Spleen (tissue), 11 donors: ENCODE measurements at regions not wholly inside any gene's neighbourhood (a gene's known extent, or its start where the extent isn't known, plus 50 kb on each side); places are given as distances from the start of the nearest gene placed in this dataset.
"Not testable (repeated sequence)": the region's sequence is repeated elsewhere in the genome, so short reads cannot be mapped to it uniquely, and the experiment has no call there.

Experiments used
- DNase-seq: peaks from one replicate; pipeline ENCODE4 v3.0.0-alpha.2; 2020
- H3K27ac ChIP-seq, 8 donors: fragments of 200-600 bp; sonication (generic) in 7 of 8; 1 replicate in 4 of 8; 2 replicates in 4 of 8; pipeline versions ENCODE4 v1.5.0 to v1.8.0; 2016 to 2021; ENCODE audit warnings: inconsistent platforms in 4 of 8, mild to moderate bottlenecking in 4 of 8, moderate library complexity in 1 of 8
- H3K27me3 ChIP-seq, 7 donors: fragments of 200-600 bp; sonication (generic) in 6 of 7; replicated peaks in 1 of 7; 1 replicate in 4 of 7; 2 replicates in 3 of 7; pipeline versions ENCODE4 v1.5.0 to v1.8.0; 2016 to 2021; ENCODE audit warnings: inconsistent platforms in 3 of 7, mild to moderate bottlenecking in 1 of 7
- H3K36me3 ChIP-seq, 6 donors: fragments of 200-600 bp; sonication (generic) in 5 of 6; 1 replicate in 4 of 6; 2 replicates in 2 of 6; pipeline versions ENCODE4 v1.5.0 to v1.8.0; 2016 to 2021; ENCODE audit warnings: inconsistent platforms in 2 of 6
- H3K4me1 ChIP-seq, 6 donors: fragments of 200-600 bp; sonication (generic) in 5 of 6; 1 replicate in 3 of 6; 2 replicates in 3 of 6; pipeline versions ENCODE4 v1.5.0 to v1.8.0; 2016 to 2021; ENCODE audit warnings: inconsistent platforms in 3 of 6
- H3K4me3 ChIP-seq, 8 donors: fragments of 200-600 bp; sonication (generic) in 7 of 8; 1 replicate in 4 of 8; 2 replicates in 4 of 8; pipeline versions ENCODE4 v1.5.0 to v1.8.0; 2016 to 2021; ENCODE audit warnings: inconsistent platforms in 4 of 8, mild to moderate bottlenecking in 4 of 8, moderate library complexity in 2 of 8
- H3K9me3 ChIP-seq, 8 donors: fragments of 200-600 bp; sonication (generic) in 7 of 8; 1 replicate in 4 of 8; 2 replicates in 4 of 8; pipeline versions ENCODE4 v1.5.0 to v1.8.0; 2016 to 2021; ENCODE audit warnings: inconsistent platforms in 4 of 8
- POLR2A ChIP-seq, 3 donors: fragments of 450-650 bp; IDR thresholded peaks; one replicate each; pipeline ENCODE4 v1.5.1; 2017; ENCODE audit warnings: antibody characterized with exemption in 3 of 3, mild to moderate bottlenecking in 1 of 3
- POLR2AphosphoS5 ChIP-seq, 3 donors: sonication (generic); formaldehyde crosslinking; IDR thresholded peaks; one replicate each; pipeline ENCODE4 v1.5.1; 2017; ENCODE audit warnings: antibody characterized with exemption in 3 of 3
- WGBS, 5 donors: extraction: QIAGEN DNeasy Blood & Tissue Kit in 3 of 5; methylation state at CpG; one replicate each; pipeline versions ENCODE4 v1.1.5 to v1.1.7; 2013 to 2018; 5-methylcytosine and 5-hydroxymethylcytosine counted together
- intact Hi-C: fragments of 100-400 bp; cut with DNase I; formaldehyde crosslinking; loops from one replicate; pipeline ENCODE4 v1.15.0; 2023; ENCODE audit warnings: low total_unique reads
- TF ChIP-seq, protein P1 (sequence below), 11 experiments: fragments of 200-600 bp in 7 of 11; fragments of 450-650 bp in 4 of 11; sonication (generic) in 4 of 11; IDR thresholded peaks in 8 of 11; conservative IDR thresholded peaks in 3 of 11; 1 replicate in 7 of 11; 2 replicates in 4 of 11; pipeline versions ENCODE4 v1.4.0 to v1.8.0; 2016 to 2021; ENCODE audit warnings: antibody characterized with exemption in 11 of 11, inconsistent platforms in 4 of 11, mild to moderate bottlenecking in 1 of 11
- donor health status: healthy with polysubstance abuse.
- donor health status: DM: no; HTN: no; CAD: no; lungs with moderate emphysema.
- donor health status: DM: no; HTN: no; CAD: no.
- donor health status: Bipolar disorder and iron deficiency.
- donor health status: healthy.
- donor health status: DM: no; HTN: no; CAD: no.
- donor health status: DM: yes; HTN: yes; CAD: no.

- DNase-seq = no peak
- Histone ChIP-seq H3K27ac (no peak overlapping the region), H3K9me3 (peaks cover 0 to 78% (median 55%) of the 10 kb centered on the region in 8 donors), H3K36me3 (no peaks in the 10 kb centered on the region), H3K4me3 (no peak overlapping the region), H3K27me3 (peaks cover 0 to 21% (median 0%) of the 10 kb centered on the region in 7 donors), H3K4me1 (no peaks in the 10 kb centered on the region)
- intact Hi-C loops = no loop called here
- 56 to 74% (median 58%) methylated on average over 41 to 42 of the region's 42 CpGs for WGBS, 5 donors
- TF ChIP-seq, protein P1, sequence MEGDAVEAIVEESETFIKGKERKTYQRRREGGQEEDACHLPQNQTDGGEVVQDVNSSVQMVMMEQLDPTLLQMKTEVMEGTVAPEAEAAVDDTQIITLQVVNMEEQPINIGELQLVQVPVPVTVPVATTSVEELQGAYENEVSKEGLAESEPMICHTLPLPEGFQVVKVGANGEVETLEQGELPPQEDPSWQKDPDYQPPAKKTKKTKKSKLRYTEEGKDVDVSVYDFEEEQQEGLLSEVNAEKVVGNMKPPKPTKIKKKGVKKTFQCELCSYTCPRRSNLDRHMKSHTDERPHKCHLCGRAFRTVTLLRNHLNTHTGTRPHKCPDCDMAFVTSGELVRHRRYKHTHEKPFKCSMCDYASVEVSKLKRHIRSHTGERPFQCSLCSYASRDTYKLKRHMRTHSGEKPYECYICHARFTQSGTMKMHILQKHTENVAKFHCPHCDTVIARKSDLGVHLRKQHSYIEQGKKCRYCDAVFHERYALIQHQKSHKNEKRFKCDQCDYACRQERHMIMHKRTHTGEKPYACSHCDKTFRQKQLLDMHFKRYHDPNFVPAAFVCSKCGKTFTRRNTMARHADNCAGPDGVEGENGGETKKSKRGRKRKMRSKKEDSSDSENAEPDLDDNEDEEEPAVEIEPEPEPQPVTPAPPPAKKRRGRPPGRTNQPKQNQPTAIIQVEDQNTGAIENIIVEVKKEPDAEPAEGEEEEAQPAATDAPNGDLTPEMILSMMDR (IDR thresholded peaks at IDR 0.05 in 8 of 11, conservative IDR thresholded peaks at IDR 0.05 in 3 of 11) = no peak
- TF ChIP-seq POLR2A (IDR thresholded peaks at IDR 0.05) (no peak), POLR2AphosphoS5 (IDR thresholded peaks at IDR 0.05) (no peak)
Measured at GRCh38 chr16:34050787-34051320, 591.4 kb downstream of the TP53TG3F start.

DNA sequence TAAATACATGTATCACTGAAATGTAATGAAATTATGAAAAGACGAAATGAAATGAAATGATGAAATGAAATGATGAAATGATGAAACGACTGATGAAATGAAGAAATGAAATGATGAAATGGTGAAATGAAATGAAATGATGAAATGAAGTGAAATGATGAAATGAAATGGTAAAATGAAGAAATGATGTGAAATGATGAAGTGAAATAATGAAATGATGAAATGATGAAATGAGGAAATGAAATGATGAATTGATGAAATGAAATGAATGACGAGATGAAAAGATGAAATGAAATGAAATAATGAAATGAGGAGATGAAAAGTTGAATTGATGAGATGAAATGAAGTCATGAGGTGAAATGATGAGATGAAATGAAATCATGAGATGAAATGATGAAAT lies 594.7 kb downstream of the TP53TG3F start:
- H3K27me3 ChIP-seq = peaks cover 0 to 21% (median 0%) of the 10 kb centered on the region in 7 donors
- H3K27ac ChIP-seq = no peak overlapping the region
- DNase-seq = no peak
- no peak overlapping the region for H3K4me3 ChIP-seq
- no peaks in the 10 kb centered on the region for H3K36me3 ChIP-seq
- intact Hi-C loops = no loop called here
- H3K9me3 ChIP-seq = peaks cover 0 to 74% (median 58%) of the 10 kb centered on the region in 8 donors
- WGBS, 5 donors = 63 to 73% (median 66%) methylated on average over 3 of the region's 3 CpGs
- H3K4me1 ChIP-seq = no peaks in the 10 kb centered on the region
- TF ChIP-seq, protein P1 (IDR thresholded peaks at IDR 0.05 in 8 of 11, conservative IDR thresholded peaks at IDR 0.05 in 3 of 11) = no peak
- TF ChIP-seq POLR2AphosphoS5 (IDR thresholded peaks at IDR 0.05) (no peak), POLR2A (IDR thresholded peaks at IDR 0.05) (no peak)

DNA sequence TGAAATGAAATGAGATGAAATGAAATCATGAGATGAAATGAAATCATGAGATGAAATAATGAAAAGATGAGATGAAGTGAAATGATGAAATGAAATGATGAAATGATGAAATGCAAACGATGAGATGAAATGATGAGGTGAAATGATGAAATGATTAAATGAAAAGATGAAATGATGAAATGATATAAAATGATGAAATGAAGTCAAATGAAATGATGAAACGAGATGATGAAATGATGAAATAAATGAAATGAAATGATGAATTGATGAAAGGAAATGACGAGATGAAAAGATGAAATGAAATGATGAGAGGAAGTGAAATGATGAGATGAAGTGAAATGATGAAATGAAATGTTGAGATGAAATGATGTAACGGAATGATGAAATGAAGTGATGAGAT lies 595.6 kb downstream of the TP53TG3F start:
- WGBS, 5 donors = 50 to 61% (median 55%) methylated on average over 4 of the region's 4 CpGs

GRCh38 chr16:34062620-34063253 lies 603.3 kb downstream of the TP53TG3F start:
- DNase-seq = not testable (repeated sequence)

More for the DNA sequence above, 595.6 kb downstream of the TP53TG3F start:
- H3K4me3 ChIP-seq = no peak overlapping the region
- no peaks in the 10 kb centered on the region for H3K4me1 ChIP-seq
- H3K9me3 ChIP-seq = peaks cover 0 to 77% (median 56%) of the 10 kb centered on the region in 8 donors
- H3K27me3 ChIP-seq = peaks cover 0 to 18% (median 0%) of the 10 kb centered on the region in 7 donors
- DNase-seq = no peak
- H3K36me3 ChIP-seq = no peaks in the 10 kb centered on the region
- no peak overlapping the region for H3K27ac ChIP-seq
- TF ChIP-seq, protein P1 (IDR thresholded peaks at IDR 0.05 in 8 of 11, conservative IDR thresholded peaks at IDR 0.05 in 3 of 11) = no peak
- TF ChIP-seq POLR2AphosphoS5 (IDR thresholded peaks at IDR 0.05) = no peak
- TF ChIP-seq POLR2A (IDR thresholded peaks at IDR 0.05) = no peak
- intact Hi-C loops = no loop called here

DNA sequence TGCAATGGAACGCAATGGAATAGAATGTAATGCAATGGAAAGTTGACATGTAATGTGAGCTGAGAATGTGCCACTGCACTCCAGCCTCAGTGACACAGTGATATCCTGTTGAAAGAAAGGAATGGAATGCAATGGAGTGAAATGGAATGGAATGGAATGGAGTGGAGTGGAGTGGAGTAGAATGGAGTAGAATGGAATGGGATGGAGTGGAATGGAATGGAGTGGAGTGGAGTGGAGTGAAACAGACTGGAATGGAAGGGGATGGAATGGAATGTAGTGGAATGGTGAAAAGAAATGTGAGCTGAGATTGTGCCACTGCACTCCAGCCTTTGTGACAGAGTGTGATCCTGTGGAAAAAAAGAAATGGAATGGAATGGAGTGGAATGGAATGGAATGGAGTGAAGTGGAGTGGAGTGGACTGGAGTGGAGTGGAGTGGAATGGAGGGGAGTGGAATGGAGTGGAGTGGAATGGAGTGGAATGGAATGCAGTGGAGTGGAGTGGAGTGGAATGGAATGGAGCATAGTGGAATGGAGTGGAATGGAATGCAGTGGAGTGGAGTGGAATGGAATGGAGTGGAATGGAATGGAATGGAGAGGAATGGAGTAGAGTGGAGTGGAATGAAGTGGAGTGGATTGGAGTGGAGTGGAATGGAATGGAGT lies 604.2 kb downstream of the TP53TG3F start:
- H3K4me1 ChIP-seq, H3K36me3 ChIP-seq, H3K27ac ChIP-seq, H3K4me3 ChIP-seq, H3K27me3 ChIP-seq, intact Hi-C loops, DNase-seq: not testable (repeated sequence)
- WGBS, 5 donors = 60 to 83% (median 71%) methylated on average over 1 of the region's 1 CpG
- H3K9me3 ChIP-seq = peaks cover 0 to 66% (median 53%) of the 10 kb centered on the region in 8 donors

More at GRCh38 chr16:34062620-34063253, 603.3 kb downstream of the TP53TG3F start:
- peaks cover 0 to 66% (median 50%) of the 10 kb centered on the region in 8 donors for H3K9me3 ChIP-seq
- WGBS, 5 donors = 46 to 73% (median 61%) methylated on average over 4 of the region's 4 CpGs
- H3K36me3 ChIP-seq, H3K4me3 ChIP-seq, intact Hi-C loops, H3K27ac ChIP-seq, H3K27me3 ChIP-seq, H3K4me1 ChIP-seq: not testable (repeated sequence)

DNA sequence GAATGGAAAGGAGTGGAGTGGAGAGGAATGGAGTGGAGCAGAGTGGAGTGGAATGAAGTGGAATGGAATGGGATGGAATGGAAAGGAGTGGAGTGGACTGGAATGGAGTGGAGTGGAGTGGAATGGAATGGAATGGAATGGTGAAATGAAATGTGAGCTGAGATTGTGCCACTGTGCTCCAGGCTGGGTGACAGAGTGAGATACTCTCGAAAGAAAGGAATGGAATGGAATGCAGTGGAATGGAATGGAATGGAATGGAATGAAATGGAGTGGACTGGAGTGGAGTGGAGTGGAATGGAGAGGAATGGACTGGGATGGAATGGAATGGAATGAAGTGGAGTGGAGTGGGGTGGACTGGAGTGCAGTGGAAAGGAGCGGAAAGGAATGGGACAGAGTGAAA lies 605.2 kb downstream of the TP53TG3F start:
- H3K27me3 ChIP-seq, intact Hi-C loops, H3K4me1 ChIP-seq, H3K36me3 ChIP-seq, H3K4me3 ChIP-seq, DNase-seq, H3K27ac ChIP-seq: not testable (repeated sequence)
- peaks cover 0 to 72% (median 54%) of the 10 kb centered on the region in 8 donors for H3K9me3 ChIP-seq
- WGBS, 5 donors = 67 to 81% (median 75%) methylated on average over 2 of the region's 2 CpGs

- H3K4me1 ChIP-seq, H3K27ac ChIP-seq, H3K4me3 ChIP-seq, H3K27me3 ChIP-seq, H3K36me3 ChIP-seq, DNase-seq, intact Hi-C loops: not testable (repeated sequence)
- peaks cover 5 to 47% (median 32%) of the 10 kb centered on the region in 8 donors for H3K9me3 ChIP-seq
- 85 to 90% (median 85%) methylated on average over 18 of the region's 18 CpGs for WGBS, 5 donors
Measured at GRCh38 chr16:34069731-34070130, 610.3 kb downstream of the TP53TG3F start.
